IMR-90 (cell line): ENCODE measurements at regions not wholly inside any gene's neighbourhood (a gene's known extent, or its start where the extent isn't known, plus 50 kb on each side); places are given as distances from the start of the nearest gene placed in this dataset.
A peak's percentile ranks its signal among the peaks of the same experiment; 100 is the strongest.

Experiments
- ATAC-seq: fragments of 200-7000 bp; cut with Tn5 transposase; 2 replicates; pipeline ENCODE4 v1.9.1; 2020; ENCODE audit warnings: low read depth, mild to moderate bottlenecking, moderate library complexity
- BruUV-seq: library from RNA; stranded (reverse); fragments of 400-500 nt; replicated peaks from 2 replicates; lab custom pipeline; 2021; lab: Mats Ljungman, UMichigan
- CTCF ChIA-PET: fragments of 300-600 bp; formaldehyde crosslinking; extraction: SDS; loops from one replicate; lab custom pipeline; 2021; ENCODE audit warnings: antibody characterized with exemption; lab: Yijun Ruan, JAX
- POLR2A ChIA-PET: fragments of 300-600 bp; sonication (Branson Sonifier 250); formaldehyde crosslinking; loops from one replicate; lab custom pipeline; 2022; ENCODE audit warnings: antibody characterized with exemption; ENCODE audit not compliant: unreplicated experiment; lab: Charles Lee
- DNase-seq: peaks from one replicate; pipeline ENCODE4 v3.0.0; 2013
- H2AFZ ChIP-seq: replicated peaks from 2 replicates; pipeline ENCODE3; 2013; ENCODE audit warnings: low read length, mild to moderate bottlenecking; ENCODE audit not compliant: poor library complexity
- H2AK5ac ChIP-seq: 2 replicates; pipeline ENCODE4 v1.6.1; 2013; ENCODE audit warnings: low read depth, low read length, inconsistent platforms
- H2AK9ac ChIP-seq: replicated peaks from 2 replicates; pipeline ENCODE3; 2013; ENCODE audit warnings: mild to moderate bottlenecking, low read depth, low read length, moderate library complexity; ENCODE audit not compliant: poor library complexity
- H2BK120ac ChIP-seq: 2 replicates; pipeline ENCODE4 v1.6.1; 2013; ENCODE audit warnings: low read depth, low read length, inconsistent platforms
- H2BK15ac ChIP-seq: 3 replicates; pipeline ENCODE4 v1.6.1; 2013; ENCODE audit warnings: low read depth, low read length, inconsistent platforms
- H2BK20ac ChIP-seq: 2 replicates; pipeline ENCODE4 v1.6.1; 2013; ENCODE audit warnings: low read depth, mild to moderate bottlenecking, inconsistent platforms, low read length, moderate library complexity
- H2BK5ac ChIP-seq: 2 replicates; pipeline ENCODE4 v1.6.1; 2013; ENCODE audit warnings: mild to moderate bottlenecking, low read depth, low read length, inconsistent platforms; ENCODE audit not compliant: poor library complexity, severe bottlenecking
- H3K14ac ChIP-seq: replicated peaks from 2 replicates; pipeline ENCODE4 v1.6.1; 2013; ENCODE audit warnings: low read depth, low read length, inconsistent platforms
- H3K18ac ChIP-seq: 2 replicates; pipeline ENCODE4 v1.6.1; 2013; ENCODE audit warnings: low read depth, low read length, control low read depth
- H3K23ac ChIP-seq: 2 replicates; pipeline ENCODE4 v1.6.1; 2013; ENCODE audit warnings: low read depth, low read length, inconsistent platforms
- H3K27ac ChIP-seq: 2 replicates; pipeline ENCODE4 v1.5.1; 2013; ENCODE audit warnings: mild to moderate bottlenecking, control low read depth, low read length; ENCODE audit not compliant: insufficient read depth
- H3K27me3 ChIP-seq: 2 replicates; pipeline ENCODE4 v1.6.1; 2013; ENCODE audit warnings: low read length; ENCODE audit not compliant: control insufficient read depth, insufficient read depth
- H3K36me3 ChIP-seq: 2 replicates; pipeline ENCODE4 v1.6.1; 2013; ENCODE audit warnings: low read length, mixed read lengths; ENCODE audit not compliant: control insufficient read depth, insufficient read depth
- H3K4ac ChIP-seq: 2 replicates; pipeline ENCODE4 v1.6.1; 2013; ENCODE audit warnings: low read depth, low read length, inconsistent platforms
- H3K4me1 ChIP-seq: 2 replicates; pipeline ENCODE4 v1.6.1; 2013; ENCODE audit warnings: low read length, mixed read lengths; ENCODE audit not compliant: control insufficient read depth, insufficient read depth
- H3K4me2 ChIP-seq: 2 replicates; pipeline ENCODE4 v1.6.1; 2013; ENCODE audit warnings: low read depth, mild to moderate bottlenecking, control low read depth, low read length, moderate library complexity
- H3K4me3 ChIP-seq: 2 replicates; pipeline ENCODE4 v1.5.1; 2013; ENCODE audit warnings: low read depth, mild to moderate bottlenecking, control low read depth, low read length, moderate library complexity; ENCODE audit not compliant: insufficient read depth
- H3K56ac ChIP-seq: 2 replicates; pipeline ENCODE4 v1.6.1; 2013; ENCODE audit warnings: low read length, inconsistent platforms; ENCODE audit not compliant: insufficient read depth; ENCODE audit errors: extremely low read depth
- H3K79me1 ChIP-seq, 2 experiments: 2 replicates each; pipeline ENCODE4 v1.6.1; 2013; ENCODE audit warnings: low read length in 2 of 2, inconsistent platforms in 1 of 2, low read depth in 1 of 2
- H3K9ac ChIP-seq: 2 replicates; pipeline ENCODE4 v1.6.1; 2013; ENCODE audit warnings: low read depth, low read length, control low read depth
- H3K9me1 ChIP-seq: 2 replicates; pipeline ENCODE4 v1.6.1; 2013; ENCODE audit warnings: low read length, inconsistent platforms; ENCODE audit not compliant: insufficient read depth
- H3K9me3 ChIP-seq: 2 replicates; pipeline ENCODE4 v1.6.1; 2013; ENCODE audit warnings: low read length; ENCODE audit not compliant: control insufficient read depth, insufficient read depth
- H4K20me1 ChIP-seq: 2 replicates; pipeline ENCODE4 v1.6.1; 2013; ENCODE audit warnings: low read length, inconsistent platforms; ENCODE audit not compliant: insufficient read depth
- H4K5ac ChIP-seq: 2 replicates; pipeline ENCODE4 v1.6.1; 2013; ENCODE audit warnings: mild to moderate bottlenecking, low read depth, low read length, control low read depth
- H4K8ac ChIP-seq, 2 experiments: 2 replicates each; pipeline ENCODE4 v1.6.1; 2013; ENCODE audit warnings: low read depth in 2 of 2, low read length in 2 of 2, control low read depth in 1 of 2, inconsistent platforms in 1 of 2
- H4K91ac ChIP-seq: 2 replicates; pipeline ENCODE4 v1.6.1; 2013; ENCODE audit warnings: low read depth, low read length, inconsistent platforms; ENCODE audit not compliant: insufficient read depth
- MAFK ChIP-seq: IDR thresholded peaks from 2 replicates; pipeline ENCODE4 v1.6.1; 2012; ENCODE audit warnings: low read depth, low read length, improper control_type of control experiment
- RCOR1 ChIP-seq: IDR thresholded peaks from 2 replicates; pipeline ENCODE4 v1.6.1; 2012; ENCODE audit warnings: mild to moderate bottlenecking, low read length, improper control_type of control experiment; ENCODE audit not compliant: insufficient replicate concordance
- WGBS, 2 experiments: methylation state at CpG; one replicate each; pipeline versions ENCODE4 v1.1.5 to v1.1.7; 2013; ENCODE audit warnings: missing lambda C conversion rate in 2 of 2; ENCODE audit not compliant: insufficient read length in 1 of 2; ENCODE audit errors: extremely low coverage in 2 of 2; 5-methylcytosine and 5-hydroxymethylcytosine counted together
- dilution Hi-C: fragments of 300-500 bp; cut with HindIII; formaldehyde crosslinking; loops from one replicate; pipeline ENCODE4 v1.14.3; 2018; ENCODE audit warnings: low sequenced_read_pairs; ENCODE audit not compliant: unreplicated experiment
- in situ Hi-C: fragments of 300-500 bp; cut with MboI; formaldehyde crosslinking; loops from 3 replicates; pipeline ENCODE4 v1.14.3; 2019; ENCODE audit warnings: low sequenced_read_pairs, inconsistent platforms, mixed read lengths
- intact Hi-C: fragments of 100-400 bp; cut with micrococcal nuclease; formaldehyde crosslinking; loops from 2 replicates; pipeline ENCODE4 v1.10.0; 2022

DNA sequence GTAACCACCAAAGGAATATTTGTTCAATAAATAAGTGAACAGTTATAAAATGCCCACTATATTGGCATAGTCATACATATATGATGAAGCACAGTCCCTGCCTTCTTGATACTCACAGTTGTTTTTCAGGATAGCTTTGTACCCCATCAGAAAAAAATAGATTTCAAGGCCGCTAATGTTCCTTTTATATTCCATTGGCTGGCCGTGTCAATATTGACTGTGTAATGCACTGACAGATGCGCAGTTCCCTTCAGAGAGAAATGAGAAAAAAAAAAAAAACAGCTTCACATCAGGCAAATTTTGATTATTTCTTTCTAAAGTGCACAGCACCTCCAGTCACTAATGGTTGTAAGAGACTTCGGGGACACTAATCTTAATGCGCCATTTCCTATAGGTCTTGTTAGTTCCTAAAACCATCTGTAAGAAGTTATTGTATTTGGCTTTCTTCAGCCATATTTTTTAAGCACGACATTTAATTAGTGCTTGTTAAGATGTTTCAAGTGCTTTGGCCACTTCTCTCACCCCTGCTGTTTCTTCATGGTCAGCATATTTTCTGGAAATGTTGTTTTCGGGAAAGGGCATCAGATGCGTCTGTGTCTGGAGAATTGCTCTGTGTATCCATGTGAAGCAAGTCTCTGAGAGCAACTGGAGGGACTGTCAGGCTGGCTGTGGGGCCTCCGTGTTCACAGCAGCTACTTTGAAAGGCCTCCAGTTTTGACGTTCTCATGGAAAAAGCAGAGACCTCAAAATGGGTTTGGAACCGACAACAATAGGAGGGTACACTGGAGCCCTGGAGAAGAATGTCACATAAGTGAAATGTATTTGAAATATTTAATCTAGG lies 378.3 kb downstream of the MTX2 start:
- H3K27me3 ChIP-seq: peaks cover 7% of the 10 kb centered on the region
- H4K5ac ChIP-seq: no peak overlapping the region
- intact Hi-C loops (no loop called here), dilution Hi-C loops (no loop called here), in situ Hi-C loops (no loop called here)
- ChIA-PET POLR2A (no interaction called here), CTCF (interaction anchor here (0.9 kb wide), 1 partner anchor 93 kb away, joined by 3 read pairs; no protein-coding TSS in a partner anchor)
- H3K18ac ChIP-seq: no peak overlapping the region
- H2BK120ac ChIP-seq: no peak overlapping the region
- no peak overlapping the region for H2BK20ac ChIP-seq
- BruUV-seq: no TSS peak
- H3K4ac ChIP-seq: no peak overlapping the region
- no peak for ATAC-seq
- H4K8ac ChIP-seq: no peak overlapping the region
- H2BK15ac ChIP-seq: no peak overlapping the region
- no peak overlapping the region for H3K14ac ChIP-seq
- no peaks in the 10 kb centered on the region for H3K4me1 ChIP-seq
- H2AK5ac ChIP-seq: no peak overlapping the region
- H3K36me3 ChIP-seq: no peaks in the 10 kb centered on the region
- no peak overlapping the region for H3K56ac ChIP-seq
- H2BK5ac ChIP-seq: no peak overlapping the region
- WGBS, 2 experiments: 50% methylated on average over 2 of the region's 11 CpGs; no CpG with 5 or more reads in 1 of the 2 experiments
- no peak overlapping the region for H4K91ac ChIP-seq
- H2AFZ ChIP-seq: no peak overlapping the region
- H3K4me2 ChIP-seq: no peak overlapping the region
- H2AK9ac ChIP-seq: no peak overlapping the region
- DNase-seq: no peak
- TF ChIP-seq MAFK (peak; percentile 66), RCOR1 (no peak)
- H3K79me1 ChIP-seq: no peaks in the 10 kb centered on the region
- H3K9me3 ChIP-seq: no peaks in the 10 kb centered on the region
- no peaks in the 10 kb centered on the region for H4K20me1 ChIP-seq
- no peak overlapping the region for H3K23ac ChIP-seq
- no peak overlapping the region for H3K9ac ChIP-seq
- H3K27ac ChIP-seq: no peak overlapping the region
- no peaks in the 10 kb centered on the region for H3K9me1 ChIP-seq
- no peak overlapping the region for H3K4me3 ChIP-seq
